Fibroblast of pulmonary artery (primary cell): ENCODE measurements at regions not wholly inside any gene's neighbourhood (a gene's known extent, or its start where the extent isn't known, plus 50 kb on each side); places are given as distances from the start of the nearest gene placed in this dataset.
A peak's percentile ranks its signal among the peaks of the same experiment; 100 is the strongest.

Experiments used
- DNase-seq: peaks from one replicate; pipeline ENCODE4 v3.0.0-alpha.2; 2010; ENCODE audit warnings: low read depth
- H3K4me3 ChIP-seq: replicated peaks from 2 replicates; pipeline ENCODE4 v1.5.1; 2011; ENCODE audit warnings: low read depth, mild to moderate bottlenecking, control low read depth, low read length, moderate library complexity
- CTCF ChIP-seq: IDR thresholded peaks from 2 replicates; pipeline ENCODE4 v1.5.1; 2011; ENCODE audit warnings: mild to moderate bottlenecking, control low read depth, low read length, inconsistent platforms; ENCODE audit errors: missing control alignments

GRCh38 chr2:20140321-20141055 is 84.4 kb downstream of the SDC1 start:
- no peak for DNase-seq
- no peak for TF ChIP-seq CTCF
- H3K4me3 ChIP-seq, result no peak overlapping the region

DNA sequence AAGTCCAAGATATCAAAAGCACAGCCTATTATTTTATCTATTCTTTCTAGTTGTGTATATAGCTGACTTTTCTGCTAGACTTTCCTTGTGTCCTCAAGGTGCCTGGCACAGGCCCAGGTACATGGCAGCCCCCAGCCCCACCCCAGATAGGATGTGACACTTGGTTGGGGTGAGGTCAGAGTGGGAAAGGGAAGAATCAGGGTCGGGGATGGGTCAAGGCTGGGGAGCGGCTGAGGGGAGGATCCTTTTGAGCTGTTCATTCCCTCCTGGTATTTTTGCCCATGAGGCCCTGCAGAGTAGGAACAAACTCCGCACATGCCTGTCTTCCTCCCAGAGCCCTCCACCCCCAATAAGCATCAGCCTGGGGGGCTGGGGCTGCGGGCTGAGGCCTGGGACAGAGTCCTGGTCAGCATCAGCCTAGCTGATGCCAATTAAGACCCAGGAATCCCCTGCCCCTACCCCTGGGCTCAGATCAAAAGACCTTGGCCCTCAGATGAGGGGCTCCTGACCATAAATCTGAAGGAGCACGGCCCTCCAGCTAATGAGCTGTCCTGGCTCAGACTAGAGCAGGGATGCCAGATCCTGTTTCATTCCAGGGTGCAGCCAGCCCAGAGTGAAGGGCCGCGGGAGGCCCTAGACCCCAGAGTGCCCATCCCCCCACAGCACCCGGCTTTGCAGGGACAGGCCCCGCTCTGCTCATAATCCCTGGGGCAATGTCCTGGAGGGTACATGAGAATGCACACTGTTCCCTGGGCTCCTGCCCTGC is 85.3 kb downstream of the SDC1 start:
- no peak for TF ChIP-seq CTCF
- H3K4me3 ChIP-seq, result no peak overlapping the region
- no peak for DNase-seq

GRCh38 chr2:20138696-20139095 is 86.2 kb downstream of the SDC1 start:
- TF ChIP-seq CTCF, result no peak
- no peak for DNase-seq
- H3K4me3 ChIP-seq, result no peak overlapping the region

- no peak for TF ChIP-seq CTCF
- H3K4me3 ChIP-seq, result no peak overlapping the region
- no peak for DNase-seq
Measured at GRCh38 chr2:20137884-20138283, 86.5 kb upstream of the LAPTM4A start.

DNA sequence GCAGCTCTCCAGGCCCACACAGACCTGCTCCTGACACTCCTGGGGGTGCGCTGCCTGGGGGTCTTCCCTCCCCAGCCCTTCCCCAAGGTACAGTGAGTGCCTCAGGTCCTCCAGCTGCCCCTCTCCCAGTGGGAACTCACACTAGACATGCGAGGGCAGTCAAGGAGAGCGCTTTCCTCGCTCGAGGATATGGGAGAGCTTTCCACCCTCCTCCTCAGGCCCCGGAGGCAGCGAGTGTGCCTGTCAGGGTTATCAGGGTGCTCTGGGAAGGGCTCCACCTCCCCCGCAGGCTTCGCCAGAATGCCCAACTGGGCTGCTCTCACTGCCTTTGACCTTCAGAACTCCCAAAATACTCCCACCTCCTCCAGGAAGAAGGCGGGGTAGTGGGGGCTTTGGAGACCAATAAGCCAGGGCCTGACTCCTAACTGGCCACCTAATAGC is 85.7 kb upstream of the LAPTM4A start:
- no peak for TF ChIP-seq CTCF
- DNase-seq, result no peak
- H3K4me3 ChIP-seq, result no peak overlapping the region

- no peak for DNase-seq
- TF ChIP-seq CTCF, result no peak
Measured at GRCh38 chr2:20136149-20136548, 84.7 kb upstream of the LAPTM4A start.

DNA sequence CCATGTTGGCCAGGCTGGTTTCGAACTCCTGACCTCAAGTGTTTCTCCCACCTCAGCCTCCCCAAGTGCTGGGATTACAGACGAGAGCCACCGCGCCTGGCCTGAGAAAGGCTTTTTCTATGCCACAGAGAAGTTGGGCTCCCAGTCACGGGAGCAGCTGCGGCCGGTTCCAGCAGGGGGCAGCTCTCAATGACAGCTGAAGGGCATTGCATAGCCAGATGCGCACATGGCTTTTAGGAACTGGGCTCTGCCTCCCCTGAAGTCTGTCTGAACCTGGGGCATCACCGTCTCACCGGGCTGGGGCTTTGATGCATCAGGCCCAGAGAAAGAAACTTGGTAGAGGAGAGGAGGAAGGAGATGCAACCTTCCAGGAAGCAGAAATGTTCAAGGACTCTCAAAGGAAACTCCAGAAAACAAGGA is 84.2 kb upstream of the LAPTM4A start:
- peak; percentile 70 for DNase-seq
- TF ChIP-seq CTCF, result peak; percentile 86
- H3K4me3 ChIP-seq, result no peak overlapping the region

More at GRCh38 chr2:20136149-20136548, 84.7 kb upstream of the LAPTM4A start:
- no peak overlapping the region for H3K4me3 ChIP-seq
